Left hindlimb (tissue), 1 donor: ENCODE measurements at regions not wholly inside any gene's neighbourhood (a gene's known extent, or its start where the extent isn't known, plus 50 kb on each side); places are given as distances from the start of the nearest gene placed in this dataset.
"Not testable (repeated sequence)": the region's sequence is repeated elsewhere in the genome, so short reads cannot be mapped to it uniquely, and the experiment has no call there.

Experiments
- DNase-seq: peaks from one replicate; pipeline ENCODE4 v3.0.0-alpha.2; 2018

- no peak for DNase-seq
These were observed 152.2 kb upstream of the NR5A2 start for GRCh38 chr1:199875337-199875736.

- DNase-seq: no peak
These were observed 151.7 kb upstream of the NR5A2 start for GRCh38 chr1:199875856-199876255.

- DNase-seq: no peak
These were observed 149.8 kb upstream of the NR5A2 start for GRCh38 chr1:199877526-199878384.

- no peak for DNase-seq
These were observed 148.7 kb upstream of the NR5A2 start for GRCh38 chr1:199878823-199879222.

GRCh38 chr1:199898654-199899053, 128.9 kb upstream of the NR5A2 start:
- no peak for DNase-seq

- no peak for DNase-seq
These were observed 126.2 kb upstream of the NR5A2 start for GRCh38 chr1:199901341-199901740.

GRCh38 chr1:199907361-199907760, 120.1 kb upstream of the NR5A2 start:
- no peak for DNase-seq

- DNase-seq: no peak
These were observed 118.4 kb upstream of the NR5A2 start for GRCh38 chr1:199909137-199909536.

- no peak for DNase-seq
These were observed 114.2 kb upstream of the NR5A2 start for GRCh38 chr1:199913318-199913717.

GRCh38 chr1:199914546-199914945, 113.0 kb upstream of the NR5A2 start:
- DNase-seq: no peak

GRCh38 chr1:199918196-199918769, 109.2 kb upstream of the NR5A2 start:
- DNase-seq: no peak

- no peak for DNase-seq
These were observed 106.9 kb upstream of the NR5A2 start for GRCh38 chr1:199920635-199921034.

- no peak for DNase-seq
These were observed 98.0 kb upstream of the NR5A2 start for GRCh38 chr1:199929556-199929955.

- DNase-seq: not testable (repeated sequence)
These were observed 97.4 kb upstream of the NR5A2 start for GRCh38 chr1:199930067-199930466.

GRCh38 chr1:199931666-199932377, 95.7 kb upstream of the NR5A2 start:
- no peak for DNase-seq

GRCh38 chr1:199932462-199932861, 95.0 kb upstream of the NR5A2 start:
- no peak for DNase-seq

- no peak for DNase-seq
These were observed 91.1 kb upstream of the NR5A2 start for GRCh38 chr1:199936441-199936840.

- no peak for DNase-seq
These were observed 90.3 kb upstream of the NR5A2 start for GRCh38 chr1:199937161-199937560.

GRCh38 chr1:199937661-199938060, 89.8 kb upstream of the NR5A2 start:
- DNase-seq: no peak

- no peak for DNase-seq
These were observed 82.5 kb upstream of the NR5A2 start for GRCh38 chr1:199944986-199945385.

GRCh38 chr1:199945591-199945990, 81.9 kb upstream of the NR5A2 start:
- DNase-seq: no peak

GRCh38 chr1:199946305-199947155, 81.0 kb upstream of the NR5A2 start:
- DNase-seq: no peak
